ENCODE measurements at regions not wholly inside any gene's neighbourhood (a gene's known extent, or its start where the extent isn't known, plus 50 kb on each side); places are given as distances from the start of the nearest gene placed in this dataset.

DNA sequence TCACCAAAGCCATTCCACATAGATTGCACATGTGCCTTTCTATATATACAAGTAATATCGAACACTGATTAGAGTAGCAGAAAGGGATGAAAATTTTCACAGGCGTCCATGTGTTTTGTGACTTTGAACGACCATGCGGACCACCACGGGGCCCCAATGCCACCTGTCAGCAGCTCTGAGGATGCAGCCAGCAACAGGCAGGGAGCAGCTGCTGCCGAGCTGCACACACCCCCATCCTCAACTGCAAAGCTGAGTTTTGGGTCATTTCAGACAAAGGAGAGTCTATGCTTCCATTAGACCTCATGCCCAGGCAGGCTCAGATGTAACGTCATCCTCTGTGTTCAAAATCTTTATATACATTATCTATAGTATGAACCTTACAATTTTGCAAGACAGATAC is 503.8 kb downstream of the IRX1 start:
- no peak for DNase-seq
- Histone ChIP-seq H3K9ac (ENCODE audit: low read length) (no peak overlapping the region), H3K4me1 (ENCODE audit: low read length) (no peaks in the 10 kb centered on the region), H3K9me3 (replicated peaks; ENCODE audit: insufficient read depth, low read length) (no peaks in the 10 kb centered on the region), H3K79me2 (ENCODE audit: low read length) (no peaks in the 10 kb centered on the region), H3K27ac (ENCODE audit: low read length) (no peak overlapping the region), H2AFZ (ENCODE audit: low read length) (no peak overlapping the region), H4K20me1 (ENCODE audit: insufficient read depth, low read length) (no peaks in the 10 kb centered on the region), H3K9me2 (replicated peaks; ENCODE audit: insufficient read depth, low read length) (no peaks in the 10 kb centered on the region), H3K36me3 (replicated peaks; ENCODE audit: insufficient read depth, low read length) (no peaks in the 10 kb centered on the region), H3K27me3 (replicated peaks; ENCODE audit: insufficient read depth, low read length) (no peaks in the 10 kb centered on the region), H3K4me3 (ENCODE audit: low read length) (no peak overlapping the region), H3K4me2 (ENCODE audit: low read depth, low read length) (no peak overlapping the region), H3F3A (ENCODE audit: insufficient read depth, low read length) (no peaks in the 10 kb centered on the region)
- TF ChIP-seq, protein P1, sequence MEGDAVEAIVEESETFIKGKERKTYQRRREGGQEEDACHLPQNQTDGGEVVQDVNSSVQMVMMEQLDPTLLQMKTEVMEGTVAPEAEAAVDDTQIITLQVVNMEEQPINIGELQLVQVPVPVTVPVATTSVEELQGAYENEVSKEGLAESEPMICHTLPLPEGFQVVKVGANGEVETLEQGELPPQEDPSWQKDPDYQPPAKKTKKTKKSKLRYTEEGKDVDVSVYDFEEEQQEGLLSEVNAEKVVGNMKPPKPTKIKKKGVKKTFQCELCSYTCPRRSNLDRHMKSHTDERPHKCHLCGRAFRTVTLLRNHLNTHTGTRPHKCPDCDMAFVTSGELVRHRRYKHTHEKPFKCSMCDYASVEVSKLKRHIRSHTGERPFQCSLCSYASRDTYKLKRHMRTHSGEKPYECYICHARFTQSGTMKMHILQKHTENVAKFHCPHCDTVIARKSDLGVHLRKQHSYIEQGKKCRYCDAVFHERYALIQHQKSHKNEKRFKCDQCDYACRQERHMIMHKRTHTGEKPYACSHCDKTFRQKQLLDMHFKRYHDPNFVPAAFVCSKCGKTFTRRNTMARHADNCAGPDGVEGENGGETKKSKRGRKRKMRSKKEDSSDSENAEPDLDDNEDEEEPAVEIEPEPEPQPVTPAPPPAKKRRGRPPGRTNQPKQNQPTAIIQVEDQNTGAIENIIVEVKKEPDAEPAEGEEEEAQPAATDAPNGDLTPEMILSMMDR (IDR thresholded peaks at IDR 0.05; ENCODE audit: low read length), result no peak
- TF ChIP-seq EZH2 (optimal IDR thresholded peaks at IDR 0.05; ENCODE audit: low read depth, low read length) (no peak), EZH2phosphoT487 (IDR thresholded peaks at IDR 0.05; ENCODE audit: low read length) (no peak)

GRCh38 chr5:4100739-4101138 is 505.1 kb downstream of the IRX1 start:
- no peaks in the 10 kb centered on the region for H3K9me3 ChIP-seq (replicated peaks; ENCODE audit: insufficient read depth, low read length)
- no peak overlapping the region for H3K9ac ChIP-seq (ENCODE audit: low read length)
- no peak overlapping the region for H3K4me2 ChIP-seq (ENCODE audit: low read depth, low read length)
- no peaks in the 10 kb centered on the region for H3K9me2 ChIP-seq (replicated peaks; ENCODE audit: insufficient read depth, low read length)
- no peaks in the 10 kb centered on the region for H3K36me3 ChIP-seq (replicated peaks; ENCODE audit: insufficient read depth, low read length)
- no peak for TF ChIP-seq EZH2phosphoT487 (IDR thresholded peaks at IDR 0.05; ENCODE audit: low read length)
- no peaks in the 10 kb centered on the region for H3K79me2 ChIP-seq (ENCODE audit: low read length)
- H3K4me3 ChIP-seq (ENCODE audit: low read length), result no peak overlapping the region
- DNase-seq, result no peak
- H2AFZ ChIP-seq (ENCODE audit: low read length), result no peak overlapping the region
- no peak overlapping the region for H3K27ac ChIP-seq (ENCODE audit: low read length)
- H3K4me1 ChIP-seq (ENCODE audit: low read length), result no peaks in the 10 kb centered on the region
- no peaks in the 10 kb centered on the region for H3F3A ChIP-seq (ENCODE audit: insufficient read depth, low read length)
- no peaks in the 10 kb centered on the region for H3K27me3 ChIP-seq (replicated peaks; ENCODE audit: insufficient read depth, low read length)
- H4K20me1 ChIP-seq (ENCODE audit: insufficient read depth, low read length), result no peaks in the 10 kb centered on the region

DNA sequence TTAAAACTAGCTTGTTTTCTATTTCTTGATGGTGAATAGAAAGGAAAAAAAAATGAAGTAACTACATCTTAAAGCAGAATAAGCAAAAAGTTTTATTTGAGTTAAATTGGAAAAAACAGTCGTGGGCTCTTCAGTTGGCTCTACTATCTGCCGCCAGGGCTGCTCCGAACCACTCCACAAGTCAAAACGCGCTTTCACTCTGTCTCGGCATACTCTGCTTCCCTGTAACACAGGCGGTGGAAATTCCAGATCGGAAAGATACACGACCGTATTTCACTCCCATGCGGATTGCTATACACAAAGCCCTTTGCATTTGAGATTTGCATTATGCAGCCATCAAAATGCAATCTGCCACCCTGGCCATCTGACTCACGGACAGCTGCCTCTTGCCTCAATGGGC is 505.6 kb downstream of the IRX1 start:
- Histone ChIP-seq H3K27me3 (replicated peaks; ENCODE audit: insufficient read depth, low read length) (no peaks in the 10 kb centered on the region), H3K4me1 (ENCODE audit: low read length) (no peaks in the 10 kb centered on the region), H3K27ac (ENCODE audit: low read length) (no peak overlapping the region), H3F3A (ENCODE audit: insufficient read depth, low read length) (no peaks in the 10 kb centered on the region), H3K4me3 (ENCODE audit: low read length) (no peak overlapping the region), H3K36me3 (replicated peaks; ENCODE audit: insufficient read depth, low read length) (no peaks in the 10 kb centered on the region), H3K9ac (ENCODE audit: low read length) (no peak overlapping the region), H3K4me2 (ENCODE audit: low read depth, low read length) (no peak overlapping the region), H3K79me2 (ENCODE audit: low read length) (no peaks in the 10 kb centered on the region), H3K9me2 (replicated peaks; ENCODE audit: insufficient read depth, low read length) (no peaks in the 10 kb centered on the region), H3K9me3 (replicated peaks; ENCODE audit: insufficient read depth, low read length) (no peaks in the 10 kb centered on the region), H4K20me1 (ENCODE audit: insufficient read depth, low read length) (no peaks in the 10 kb centered on the region), H2AFZ (ENCODE audit: low read length) (no peak overlapping the region)
- TF ChIP-seq EZH2phosphoT487 (IDR thresholded peaks at IDR 0.05; ENCODE audit: low read length), result no peak
- TF ChIP-seq, protein P1 (IDR thresholded peaks at IDR 0.05; ENCODE audit: low read length), result no peak
- TF ChIP-seq EZH2 (optimal IDR thresholded peaks at IDR 0.05; ENCODE audit: low read depth, low read length), result no peak
- no peak for DNase-seq

- Histone ChIP-seq H3K9me3 (replicated peaks; ENCODE audit: insufficient read depth, low read length) (no peaks in the 10 kb centered on the region), H3K9me2 (replicated peaks; ENCODE audit: insufficient read depth, low read length) (no peaks in the 10 kb centered on the region), H3K4me3 (ENCODE audit: low read length) (no peak overlapping the region), H3K79me2 (ENCODE audit: low read length) (no peaks in the 10 kb centered on the region), H3K4me1 (ENCODE audit: low read length) (no peaks in the 10 kb centered on the region), H3F3A (ENCODE audit: insufficient read depth, low read length) (no peaks in the 10 kb centered on the region), H3K27me3 (replicated peaks; ENCODE audit: insufficient read depth, low read length) (no peaks in the 10 kb centered on the region), H3K4me2 (ENCODE audit: low read depth, low read length) (no peak overlapping the region), H3K9ac (ENCODE audit: low read length) (no peak overlapping the region), H2AFZ (ENCODE audit: low read length) (no peak overlapping the region), H3K27ac (ENCODE audit: low read length) (no peak overlapping the region), H4K20me1 (ENCODE audit: insufficient read depth, low read length) (no peaks in the 10 kb centered on the region), H3K36me3 (replicated peaks; ENCODE audit: insufficient read depth, low read length) (no peaks in the 10 kb centered on the region)
- no peak for DNase-seq
- TF ChIP-seq EZH2 (optimal IDR thresholded peaks at IDR 0.05; ENCODE audit: low read depth, low read length) (no peak), EZH2phosphoT487 (IDR thresholded peaks at IDR 0.05; ENCODE audit: low read length) (no peak)
- TF ChIP-seq, protein P1 (IDR thresholded peaks at IDR 0.05; ENCODE audit: low read length), result no peak
Observed at GRCh38 chr5:4104831-4105597, 509.4 kb downstream of the IRX1 start.

Data from MM.1S (cell line).